Kidney capillary endothelial cell (primary cell): ENCODE measurements at regions not wholly inside any gene's neighbourhood (a gene's known extent, or its start where the extent isn't known, plus 50 kb on each side); places are given as distances from the start of the nearest gene placed in this dataset.
"Not testable (repeated sequence)": the region's sequence is repeated elsewhere in the genome, so short reads cannot be mapped to it uniquely, and the experiment has no call there.

Experiments used
- DNase-seq: peaks from one replicate; pipeline ENCODE4 v3.0.0-alpha.2; 2018; ENCODE audit warnings: low spot score

DNA sequence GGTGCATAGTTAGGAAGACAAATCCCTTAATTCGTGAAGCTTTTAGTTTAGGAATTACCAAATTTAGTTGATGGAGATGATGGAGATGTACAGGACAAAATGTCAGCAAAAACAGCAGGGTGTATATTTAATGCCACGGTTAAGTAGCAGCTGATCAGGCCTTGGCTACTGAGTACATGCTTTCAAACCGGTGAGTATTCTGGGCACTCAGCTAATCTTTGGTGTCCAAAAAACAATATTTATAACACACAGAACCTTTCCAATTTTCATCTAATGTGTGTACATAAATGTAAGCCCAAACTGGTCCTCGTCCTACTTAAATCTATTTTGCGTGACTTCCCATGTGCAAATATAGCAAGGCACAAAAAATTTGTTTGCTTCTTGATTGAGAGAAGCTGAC is 703.4 kb upstream of the LINC00305 start:
- DNase-seq = no peak

DNA sequence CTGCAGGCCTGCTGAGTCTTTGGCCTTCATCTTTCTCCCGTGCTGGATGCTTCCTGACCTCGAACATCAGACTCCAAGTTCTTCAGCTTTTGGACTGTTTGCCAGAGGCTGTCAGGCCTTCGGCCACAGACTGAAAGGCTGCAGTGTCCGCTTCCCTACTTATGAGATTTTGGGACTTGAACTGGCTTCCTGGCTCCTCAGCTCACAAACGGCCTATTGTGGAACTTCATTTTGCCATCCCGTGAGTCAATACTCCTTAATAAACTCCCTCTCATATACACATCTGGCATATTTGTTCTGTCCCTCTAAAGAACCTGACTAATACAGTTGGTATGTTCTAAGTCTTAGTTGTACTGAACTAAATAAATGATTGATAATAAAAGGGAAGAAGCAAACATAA is 702.8 kb upstream of the LINC00305 start:
- DNase-seq = no peak

DNA sequence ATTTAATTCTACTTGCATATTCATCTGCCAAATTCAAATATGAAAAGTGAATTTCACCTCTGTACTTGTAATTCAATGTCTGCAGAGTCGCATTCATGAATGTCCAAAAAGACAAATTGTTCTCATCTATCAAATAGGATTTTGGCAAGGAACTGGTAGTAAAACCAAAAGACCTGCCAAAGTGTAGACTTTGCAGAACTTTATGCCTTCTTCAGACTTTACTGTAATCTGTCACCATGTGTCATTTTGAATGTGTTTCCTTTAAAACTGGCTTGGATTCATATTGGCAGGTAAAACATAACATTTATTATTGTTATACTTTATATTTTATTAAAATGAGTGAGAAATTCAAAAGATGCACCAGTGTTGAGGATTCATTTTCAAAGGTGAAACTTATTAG is 701.9 kb upstream of the LINC00305 start:
- DNase-seq = no peak

DNA sequence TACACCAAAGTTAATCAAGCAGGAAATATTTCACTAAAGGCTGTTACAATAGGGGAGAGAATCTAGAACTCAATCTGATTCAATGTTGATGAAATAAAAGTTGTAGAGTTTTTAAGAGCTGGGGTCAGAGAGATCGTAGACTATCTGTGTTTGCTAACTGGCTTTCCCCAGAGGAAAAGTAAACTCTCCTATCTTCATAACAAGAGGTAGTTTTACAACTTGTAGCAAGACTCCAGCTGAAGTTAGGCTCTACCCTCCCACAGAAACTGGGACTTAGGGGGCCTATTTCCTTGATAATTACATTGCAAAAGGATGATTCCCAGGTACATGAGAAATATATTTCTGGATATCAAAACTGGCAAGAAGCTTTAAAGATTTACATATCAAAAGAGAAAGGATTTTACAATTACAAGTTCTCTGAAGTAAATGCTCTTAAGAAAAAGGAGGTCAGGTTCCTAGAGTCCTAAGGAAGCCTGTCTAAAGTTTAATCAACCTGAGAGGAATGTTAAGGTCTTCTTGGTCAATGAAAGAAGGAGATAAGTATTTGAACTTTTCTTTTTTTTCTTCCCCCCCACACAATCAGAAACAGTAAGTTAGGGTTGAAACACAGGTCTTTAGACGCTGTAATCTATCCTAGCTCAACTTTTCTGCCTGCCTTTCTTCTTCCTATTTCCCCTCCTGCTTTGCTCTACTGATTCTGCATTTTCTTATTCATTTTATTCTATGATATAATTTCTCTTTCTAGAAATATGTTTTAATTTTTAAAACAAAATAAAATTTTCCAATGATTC is 692.2 kb upstream of the LINC00305 start:
- no peak for DNase-seq

DNA sequence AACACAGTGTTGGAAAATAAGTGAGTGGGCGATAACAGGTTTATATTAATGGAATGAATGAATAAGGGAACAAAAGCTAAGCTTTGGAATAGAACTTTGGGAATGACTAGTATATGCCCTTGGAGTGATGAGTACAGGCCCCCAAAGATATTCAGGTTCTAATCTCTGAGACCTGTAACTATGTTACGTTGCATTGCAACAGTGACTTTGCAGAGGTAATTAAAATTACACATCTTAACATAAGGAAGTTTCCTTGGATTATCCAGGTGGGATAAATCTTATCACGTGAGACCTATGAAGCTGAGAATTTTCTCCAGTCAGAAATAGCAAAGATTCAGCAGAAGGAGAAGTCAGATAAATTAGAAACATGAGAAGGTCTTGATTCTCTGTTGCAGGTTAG is 661.5 kb upstream of the LINC00305 start:
- DNase-seq = no peak

DNA sequence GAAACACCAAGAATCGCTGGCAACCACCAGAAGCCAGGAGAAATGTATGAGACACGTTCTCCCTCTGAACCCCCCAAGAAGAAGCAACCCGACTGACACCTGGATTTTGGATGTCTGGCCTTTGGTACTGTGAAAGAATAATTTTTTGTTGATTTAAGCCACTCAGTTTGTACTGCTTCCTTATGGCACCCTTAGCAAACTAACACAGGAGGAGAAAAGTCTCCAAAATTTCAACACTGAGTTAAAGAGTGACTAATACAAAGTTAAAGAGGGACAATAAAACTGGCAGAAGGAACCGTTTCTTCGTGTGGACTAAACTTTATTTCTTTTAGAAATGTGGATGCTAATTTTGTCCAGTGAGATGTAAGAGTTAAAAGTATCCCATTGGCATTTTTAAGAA is 660.9 kb upstream of the LINC00305 start:
- no peak for DNase-seq

DNA sequence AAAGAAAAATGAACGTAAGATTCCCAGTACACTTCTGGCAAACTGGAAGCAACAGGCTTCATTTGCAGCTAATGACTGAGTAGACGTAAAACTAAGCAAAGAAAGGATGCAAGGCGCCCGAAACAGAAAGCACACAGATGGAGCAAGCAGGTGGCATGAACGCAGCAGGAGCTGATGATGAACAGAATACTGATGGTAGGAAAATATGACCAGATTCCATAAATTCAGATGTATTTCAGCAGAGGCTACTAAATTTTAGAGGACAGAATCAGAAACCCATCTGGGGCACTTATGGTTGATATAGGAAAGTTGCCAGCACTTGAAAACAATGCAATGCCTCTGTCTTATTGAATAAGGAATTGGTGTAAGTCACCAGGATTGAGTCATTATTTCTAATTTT is 658.7 kb upstream of the LINC00305 start:
- DNase-seq = no peak

DNA sequence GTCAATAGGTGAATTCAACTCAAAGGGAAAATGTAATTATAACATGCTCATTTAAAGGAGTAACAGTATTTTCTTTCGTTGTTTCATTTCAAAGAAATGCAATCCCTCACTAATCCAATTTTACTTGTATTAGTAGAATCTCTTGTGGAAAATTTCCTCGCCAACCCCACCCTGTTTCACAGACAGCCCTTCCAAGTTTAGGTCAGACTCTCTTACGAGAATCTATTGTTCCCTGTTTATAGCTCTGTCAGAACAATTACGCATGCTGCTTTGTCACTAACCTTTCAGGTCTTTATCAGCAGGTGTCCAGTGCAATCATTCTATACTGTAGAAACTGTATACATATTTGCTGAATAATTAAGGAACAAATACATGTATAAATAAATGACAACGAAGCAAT is 657.8 kb upstream of the LINC00305 start:
- no peak for DNase-seq

DNA sequence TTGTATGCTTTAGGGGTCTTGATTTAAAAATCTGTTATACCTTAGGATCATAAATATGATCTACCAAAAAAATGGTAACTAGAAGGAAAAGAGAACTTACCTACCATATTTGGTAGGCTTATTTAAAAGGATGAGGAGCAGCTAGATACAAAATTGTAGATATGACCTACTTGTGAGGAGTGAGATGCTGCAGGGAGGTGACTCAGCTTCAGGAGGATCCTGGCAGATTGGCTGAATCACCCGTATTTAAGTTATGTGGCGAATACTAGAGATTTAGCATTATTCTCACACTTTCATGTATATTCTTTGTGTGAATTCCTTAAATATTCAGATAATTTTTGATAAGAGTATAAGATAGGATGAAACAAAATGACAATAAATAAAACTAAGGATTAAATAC is 657.3 kb upstream of the LINC00305 start:
- no peak for DNase-seq

DNA sequence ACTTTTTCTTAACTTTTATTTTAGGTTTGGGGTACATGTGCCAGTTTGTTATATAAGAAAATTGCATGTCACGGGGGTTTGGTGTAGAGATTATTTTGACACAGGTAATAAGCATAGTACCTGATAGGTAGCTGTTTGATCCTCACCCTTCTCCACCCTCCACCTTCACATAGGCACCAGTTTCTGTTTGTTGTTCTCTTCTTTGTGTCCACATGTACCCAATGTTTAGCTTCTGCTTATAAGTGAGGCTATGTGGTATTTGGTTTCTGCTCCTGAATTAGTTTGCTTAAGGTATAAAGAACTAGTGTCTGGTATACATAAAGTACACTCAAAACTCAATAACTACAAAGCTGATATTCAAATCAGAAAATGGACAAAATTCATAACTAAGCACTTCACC is 654.6 kb upstream of the LINC00305 start:
- DNase-seq = no peak

DNA sequence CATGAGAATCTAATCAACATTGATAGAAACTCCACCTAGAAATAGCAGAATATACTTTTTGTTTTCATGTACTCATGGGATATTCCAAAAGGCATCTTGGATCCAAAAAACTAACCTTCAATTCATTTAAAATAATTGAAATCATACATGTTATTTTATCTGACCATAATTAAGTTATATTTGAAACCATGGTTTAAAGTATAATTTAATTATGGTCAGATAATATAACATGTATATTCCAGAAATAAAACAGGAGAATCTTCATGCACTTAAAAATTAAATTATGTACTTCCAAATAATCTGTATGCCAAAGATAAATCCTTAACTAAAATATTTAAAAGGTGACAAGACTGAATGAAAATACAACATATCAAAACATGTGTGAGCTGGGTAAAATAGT is 651.3 kb upstream of the LINC00305 start:
- DNase-seq = no peak

DNA sequence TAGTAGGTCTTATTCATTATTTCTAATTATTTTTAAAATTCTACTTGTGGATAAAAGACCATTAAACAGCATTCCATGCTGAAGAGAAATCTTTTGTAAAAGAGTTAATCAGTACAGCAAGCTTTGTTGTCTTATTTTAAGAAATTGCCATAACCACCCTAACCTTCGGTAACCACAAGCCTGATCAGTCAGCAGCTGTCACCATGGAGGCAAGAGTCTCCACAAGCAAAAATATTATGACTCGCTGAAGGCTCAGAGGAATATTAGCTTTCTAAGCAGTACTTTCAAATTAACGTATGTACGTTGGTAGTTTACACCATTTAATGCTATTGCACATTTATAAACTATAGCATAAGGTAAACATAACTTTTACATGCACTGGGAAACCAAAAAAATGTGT is 650.5 kb upstream of the LINC00305 start:
- DNase-seq = no peak

DNA sequence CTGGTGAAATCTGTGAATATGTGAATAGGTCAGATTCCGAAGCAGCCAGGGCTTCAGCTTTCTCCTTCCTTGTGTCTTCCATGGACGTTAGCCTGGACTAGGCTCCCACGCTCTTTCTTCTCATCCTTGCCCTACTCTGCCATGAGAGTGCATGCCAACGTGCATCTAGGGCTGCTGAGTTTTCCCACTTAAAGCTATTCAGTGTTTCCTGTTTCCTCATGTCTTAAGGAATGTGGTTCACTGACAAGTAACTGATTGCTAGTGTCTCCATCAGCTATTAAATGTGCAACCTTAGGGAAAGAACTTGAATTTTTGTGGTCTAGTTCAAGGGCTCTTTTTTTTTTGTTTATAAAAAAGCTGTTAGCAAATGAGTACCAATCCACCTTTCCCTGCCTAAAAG is 642.3 kb upstream of the LINC00305 start:
- DNase-seq = no peak

DNA sequence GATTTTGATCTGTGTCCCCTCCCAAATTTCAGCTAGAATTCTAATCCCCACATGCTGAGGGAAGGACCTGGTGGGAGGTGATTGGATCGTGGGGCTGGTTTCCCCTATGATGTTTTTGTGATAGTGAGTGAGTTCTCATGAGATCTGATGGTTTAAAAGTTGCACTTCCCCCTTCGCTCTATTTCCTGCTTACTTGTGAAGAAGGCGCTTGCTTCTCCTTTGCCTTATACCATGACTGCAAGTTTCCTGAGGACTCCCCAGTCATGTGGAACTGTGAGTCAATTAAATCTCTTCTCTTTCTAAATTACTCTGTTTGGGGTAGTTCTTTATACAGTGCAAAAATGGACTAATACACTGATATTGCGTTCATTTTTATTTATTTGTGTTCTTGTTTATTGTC is 636.8 kb upstream of the LINC00305 start:
- DNase-seq = no peak

DNA sequence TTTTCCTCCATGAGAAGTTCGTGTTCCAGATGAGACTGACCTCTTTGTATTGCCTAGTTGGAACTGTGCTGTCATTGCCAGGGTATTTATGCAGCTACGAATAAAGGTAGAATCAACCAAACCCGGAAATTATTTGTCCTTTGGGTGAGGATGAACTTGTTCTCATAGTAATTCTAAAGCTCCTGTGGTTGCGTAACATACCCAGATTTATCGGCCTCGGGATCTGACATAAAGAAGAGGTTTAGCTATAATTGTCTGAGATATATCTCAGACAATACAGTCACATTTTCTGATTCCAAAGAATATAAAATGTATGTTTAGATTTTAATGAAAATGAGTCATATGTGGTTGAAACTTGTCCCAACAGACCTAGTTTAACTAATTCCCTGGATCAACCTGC is 628.7 kb upstream of the LINC00305 start:
- DNase-seq = no peak

DNA sequence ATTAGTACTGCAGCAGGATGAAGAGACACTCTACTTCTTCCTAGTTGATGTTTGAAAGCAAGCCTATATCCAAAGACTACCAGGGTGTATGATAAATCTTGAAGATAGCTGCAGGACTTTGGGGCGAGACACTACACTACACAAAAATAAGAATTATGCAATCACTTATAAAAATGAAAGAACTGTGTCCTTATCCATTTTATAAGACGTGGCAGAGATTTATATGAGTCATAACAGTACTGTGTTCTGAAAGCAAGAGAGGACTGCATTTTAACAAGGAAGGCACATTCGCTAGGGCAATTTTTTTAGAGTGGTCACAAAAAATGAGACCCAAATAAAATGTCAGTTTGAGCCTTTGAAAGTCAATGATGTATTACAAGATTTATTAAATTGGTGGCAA is 617.0 kb upstream of the LINC00305 start:
- DNase-seq = no peak

DNA sequence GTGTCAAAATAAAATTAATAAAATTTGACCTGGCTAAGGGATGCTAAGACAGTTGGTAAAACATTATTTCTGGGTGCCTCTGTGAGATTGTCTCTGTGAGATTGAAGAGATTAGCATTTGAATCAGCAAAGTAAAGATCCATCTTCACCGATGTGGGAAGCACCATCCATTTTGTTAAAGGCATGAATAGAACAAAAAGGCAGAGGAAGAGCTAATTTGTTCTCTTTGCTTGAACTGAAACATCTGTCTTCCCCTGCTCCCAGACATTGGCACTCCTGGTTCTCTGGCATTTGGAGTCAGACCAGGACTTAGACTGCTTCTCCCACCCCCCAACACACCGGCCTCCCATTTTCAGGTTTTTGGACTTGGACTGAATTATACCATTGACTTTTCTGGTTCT is 603.8 kb upstream of the LINC00305 start:
- DNase-seq = no peak

DNA sequence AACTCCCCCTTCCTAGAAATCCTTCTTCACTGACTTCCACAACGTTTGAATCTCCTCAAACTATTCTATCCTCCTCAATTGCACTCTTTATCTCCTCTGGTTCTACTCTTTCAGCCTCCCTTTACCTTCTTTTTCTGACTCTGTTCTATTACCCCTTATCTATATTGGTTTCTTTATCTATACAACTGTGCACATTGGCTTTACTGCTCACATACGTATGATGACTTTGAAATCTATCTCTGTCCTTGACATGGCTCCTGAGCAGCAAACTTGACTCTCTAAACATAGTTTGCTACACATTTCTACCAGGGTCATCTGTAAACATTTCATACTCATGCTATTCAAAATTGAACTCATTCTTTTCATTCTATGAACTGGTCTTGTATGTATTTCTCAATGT is 601.0 kb upstream of the LINC00305 start:
- DNase-seq = no peak

DNA sequence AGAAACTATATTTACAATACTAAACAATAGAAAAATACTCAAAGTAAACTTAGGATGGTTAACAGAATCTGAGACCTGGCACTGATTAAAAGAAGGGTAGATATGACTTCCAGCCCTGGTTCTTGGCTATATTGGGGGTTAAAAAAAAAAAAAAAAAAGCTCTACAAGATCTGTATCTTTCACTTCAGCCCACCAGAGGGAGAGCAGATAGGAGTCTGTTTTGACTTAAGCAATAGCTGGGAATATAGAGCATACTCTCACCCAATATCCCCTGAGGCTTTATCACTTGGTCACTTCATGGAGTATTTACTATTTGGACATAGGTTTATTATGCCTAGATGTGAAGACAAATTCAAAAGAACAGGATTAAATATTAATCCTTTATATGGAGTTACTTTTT is 598.9 kb upstream of the LINC00305 start:
- DNase-seq = no peak

DNA sequence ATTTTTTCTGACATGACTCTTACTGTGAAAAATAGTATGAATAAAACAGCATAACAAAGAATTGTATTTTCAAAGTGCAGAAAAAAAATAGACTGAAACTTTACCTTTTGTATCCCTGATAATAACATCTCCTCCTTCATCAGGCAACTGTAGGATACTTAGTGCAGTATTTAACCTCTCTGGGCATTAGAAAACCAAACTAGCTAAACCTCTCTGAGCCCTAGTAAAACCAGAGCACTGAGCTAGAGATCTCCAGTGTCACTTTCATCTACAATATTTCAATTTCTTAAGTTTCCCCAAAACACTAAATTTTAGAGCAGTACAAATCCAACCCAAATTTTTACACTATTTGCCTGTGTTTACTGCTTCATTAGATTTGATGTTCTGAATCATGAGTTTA is 594.0 kb upstream of the LINC00305 start:
- no peak for DNase-seq

DNA sequence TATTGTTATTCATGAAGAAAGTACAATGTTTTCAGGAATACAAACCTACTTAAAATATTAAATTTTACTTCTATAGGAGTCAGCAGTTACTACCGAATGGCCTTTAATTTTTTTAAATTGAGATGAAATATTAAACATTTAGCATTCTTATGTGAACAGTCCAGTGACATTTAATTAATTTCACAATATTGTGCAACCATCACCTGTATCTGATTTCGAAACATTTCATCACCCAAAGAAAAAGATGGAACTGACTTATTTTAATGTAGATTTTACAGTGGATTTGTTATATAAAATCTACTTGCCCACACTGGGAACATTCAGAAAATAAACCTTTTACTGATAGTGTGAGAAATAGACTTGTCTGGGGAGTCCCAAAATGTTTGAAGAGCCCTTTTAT is 585.2 kb upstream of the LINC00305 start:
- no peak for DNase-seq

DNA sequence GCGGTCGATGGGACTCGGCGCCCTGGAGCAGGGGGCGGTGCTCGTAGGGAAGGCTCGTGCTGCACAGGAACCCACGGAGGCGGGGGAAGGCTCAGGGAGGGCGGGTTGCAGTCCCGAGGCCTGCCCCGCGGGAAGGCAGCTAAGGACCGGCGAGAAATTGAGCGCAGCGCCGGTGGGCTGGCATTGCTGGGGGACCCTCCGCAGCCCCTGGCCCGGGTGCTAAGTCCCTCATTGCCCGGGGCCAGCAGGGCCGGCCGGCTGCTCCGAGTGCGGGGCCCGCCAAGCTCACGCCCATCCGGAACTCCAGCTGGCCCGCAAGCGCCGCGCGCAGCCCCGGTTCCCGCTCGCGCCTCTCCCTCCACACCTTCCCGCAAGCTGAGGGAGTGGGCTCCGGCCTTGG is 576.8 kb upstream of the LINC00305 start:
- DNase-seq = not testable (repeated sequence)

DNA sequence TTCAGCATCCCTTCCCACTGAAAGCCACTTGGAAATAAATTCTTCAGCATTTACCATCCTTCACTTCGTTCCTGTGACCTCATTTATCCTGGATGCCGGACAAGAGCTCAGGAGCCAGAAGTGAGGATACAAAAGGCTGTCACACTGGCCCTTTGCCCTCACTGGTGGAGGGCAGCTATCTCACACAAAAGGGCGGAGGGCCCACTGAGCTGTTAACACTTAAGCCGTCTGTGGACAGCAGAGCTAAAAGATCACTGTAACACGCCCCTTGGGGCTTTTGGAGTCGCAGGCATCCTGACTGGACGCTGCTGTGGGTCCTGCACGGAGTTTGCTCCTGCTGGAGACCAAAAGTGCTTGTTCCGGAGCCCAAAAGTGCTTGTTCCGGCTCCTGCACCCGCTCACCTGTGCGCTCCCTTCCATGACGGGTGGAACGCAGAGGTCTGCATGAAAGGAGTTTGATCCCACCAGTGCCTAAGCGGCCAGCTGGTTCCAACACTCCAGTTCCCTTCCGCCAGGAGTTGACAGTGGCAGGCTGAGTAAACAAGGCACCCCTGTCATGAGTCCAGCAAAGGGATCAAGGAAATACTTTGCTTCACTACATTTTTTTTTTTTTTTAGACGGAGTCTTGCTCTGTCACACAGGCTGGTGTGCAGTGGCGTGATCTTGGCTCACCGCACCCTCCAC is 572.0 kb upstream of the LINC00305 start:
- DNase-seq = no peak

DNA sequence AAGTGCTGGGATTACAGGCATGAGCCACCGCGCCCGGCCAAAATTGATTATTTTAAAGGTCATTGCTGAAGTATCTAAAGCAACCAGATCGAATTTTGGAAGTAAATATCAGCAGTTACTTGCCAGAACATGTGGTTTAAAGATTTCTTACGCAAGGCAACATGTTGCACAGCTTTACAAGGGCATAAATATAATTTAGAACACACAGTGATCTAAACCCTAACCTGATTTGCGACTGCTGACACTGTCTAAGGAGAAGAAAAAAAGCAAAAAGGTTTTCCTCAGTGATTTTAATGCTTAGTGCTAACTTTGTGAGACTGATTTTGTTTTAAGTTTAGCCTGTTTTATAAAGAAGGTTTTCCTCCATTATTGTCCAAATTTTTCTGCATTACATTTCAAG is 569.9 kb upstream of the LINC00305 start:
- DNase-seq = no peak
